Thoracic aorta (tissue), 2 donors: ENCODE measurements at regions not wholly inside any gene's neighbourhood (a gene's known extent, or its start where the extent isn't known, plus 50 kb on each side); places are given as distances from the start of the nearest gene placed in this dataset.
"Not testable (repeated sequence)": the region's sequence is repeated elsewhere in the genome, so short reads cannot be mapped to it uniquely, and the experiment has no call there.

ENCODE experiments used
- ATAC-seq: fragments of 150-250 bp; one replicate; pipeline ENCODE4 v1.8.0; 2017; ENCODE audit warnings: low read depth; ENCODE audit not compliant: insufficient number of reproducible peaks, low FRiP score
- DNase-seq: peaks from one replicate; pipeline ENCODE4 v3.0.0-alpha.2; 2020; ENCODE audit warnings: low spot score
- H3K27ac ChIP-seq, 2 donors: fragments of 200-600 bp; sonication (generic); 1 replicate in 1 of 2; 2 replicates in 1 of 2; pipeline ENCODE4 v1.5.1; 2016; ENCODE audit warnings: mild to moderate bottlenecking in 2 of 2, moderate library complexity in 2 of 2
- H3K27me3 ChIP-seq: fragments of 200-600 bp; sonication (generic); replicated peaks from 2 replicates; pipeline ENCODE4 v1.6.0; 2016; ENCODE audit warnings: mild to moderate bottlenecking; ENCODE audit not compliant: insufficient read depth
- H3K36me3 ChIP-seq: fragments of 200-600 bp; sonication (generic); one replicate; pipeline ENCODE4 v1.5.1; 2016
- H3K4me1 ChIP-seq, 2 donors: fragments of 200-600 bp; sonication (generic); 1 replicate in 1 of 2; 2 replicates in 1 of 2; pipeline versions ENCODE4 v1.5.1 to v1.6.0; 2016; ENCODE audit warnings: low read depth in 2 of 2, mild to moderate bottlenecking in 1 of 2; ENCODE audit not compliant: control insufficient read depth in 1 of 2
- H3K4me3 ChIP-seq: fragments of 200-600 bp; sonication (generic); 2 replicates; pipeline ENCODE4 v1.5.1; 2016; ENCODE audit warnings: mild to moderate bottlenecking
- H3K9me3 ChIP-seq: fragments of 200-600 bp; sonication (generic); 2 replicates; pipeline ENCODE4 v1.5.1; 2016
- CTCF ChIP-seq: fragments of 200-600 bp; sonication (generic); IDR thresholded peaks from one replicate; pipeline ENCODE4 v1.5.1; 2019; ENCODE audit warnings: antibody characterized with exemption

GRCh38 chr21:33967086-33967571, 51.5 kb upstream of the ATP5PO start:
- Histone ChIP-seq H3K36me3 (no peaks in the 10 kb centered on the region), H3K9me3 (no peaks in the 10 kb centered on the region), H3K27me3 (no peaks in the 10 kb centered on the region), H3K4me1 (peaks cover 15 to 34% of the 10 kb centered on the region in 2 donors), H3K27ac (peak overlapping the region in 1 of 2 donors; percentile 78), H3K4me3 (no peak overlapping the region)
- no peak for ATAC-seq
- no peak for TF ChIP-seq CTCF
- no peak for DNase-seq

- Histone ChIP-seq H3K27ac (no peak overlapping the region), H3K36me3 (no peaks in the 10 kb centered on the region), H3K4me1 (peaks cover 15 to 34% of the 10 kb centered on the region in 2 donors), H3K9me3 (no peaks in the 10 kb centered on the region), H3K27me3 (no peaks in the 10 kb centered on the region), H3K4me3 (no peak overlapping the region)
- ATAC-seq (no peak), DNase-seq (no peak)
- no peak for TF ChIP-seq CTCF
Observed at GRCh38 chr21:33966324-33966949, 50.8 kb upstream of the ATP5PO start.

- ATAC-seq, H3K27me3 ChIP-seq, H3K9me3 ChIP-seq, H3K27ac ChIP-seq, H3K36me3 ChIP-seq, DNase-seq, H3K4me3 ChIP-seq: not testable (repeated sequence)
- H3K4me1 ChIP-seq: peaks cover 15 to 34% of the 10 kb centered on the region in 2 donors
Observed at GRCh38 chr21:33965662-33966061, 50.1 kb upstream of the ATP5PO start.
